HG02588 (cell line): ENCODE measurements at regions not wholly inside any gene's neighbourhood (a gene's known extent, or its start where the extent isn't known, plus 50 kb on each side); places are given as distances from the start of the nearest gene placed in this dataset.

Experiments
- ATAC-seq: cut with Tn5 transposase; IDR thresholded peaks from one replicate; pipeline ENCODE4 v1.9.1; 2021; ENCODE audit warnings: mild to moderate bottlenecking, moderate library complexity; ENCODE audit not compliant: unreplicated experiment

GRCh38 chr3:18295171-18295920 is 129.8 kb downstream of the SATB1 start:
- ATAC-seq, result peak; percentile 89

- ATAC-seq, result no peak
Measured at GRCh38 chr3:18290157-18290556, 135.0 kb downstream of the SATB1 start.

GRCh38 chr3:18288243-18288642 is 136.9 kb downstream of the SATB1 start:
- no peak for ATAC-seq

GRCh38 chr3:18284716-18285115 is 140.4 kb downstream of the SATB1 start:
- ATAC-seq, result no peak

GRCh38 chr3:18283680-18284079 is 141.5 kb downstream of the SATB1 start:
- ATAC-seq, result no peak

- no peak for ATAC-seq
Measured at GRCh38 chr3:18282507-18282906, 142.6 kb downstream of the SATB1 start.

GRCh38 chr3:18279226-18279737 is 145.9 kb downstream of the SATB1 start:
- no peak for ATAC-seq

GRCh38 chr3:18264853-18265252 is 160.3 kb downstream of the SATB1 start:
- no peak for ATAC-seq

GRCh38 chr3:18264361-18264760 is 160.8 kb downstream of the SATB1 start:
- no peak for ATAC-seq

- no peak for ATAC-seq
Measured at GRCh38 chr3:18258492-18258891, 166.6 kb downstream of the SATB1 start.

GRCh38 chr3:18252578-18252977 is 172.6 kb downstream of the SATB1 start:
- no peak for ATAC-seq

- no peak for ATAC-seq
Measured at GRCh38 chr3:18250991-18251390, 174.1 kb downstream of the SATB1 start.

GRCh38 chr3:18249126-18249525 is 176.0 kb downstream of the SATB1 start:
- ATAC-seq, result no peak

- no peak for ATAC-seq
Measured at GRCh38 chr3:18247776-18248310, 177.3 kb downstream of the SATB1 start.

- ATAC-seq, result no peak
Measured at GRCh38 chr3:18247139-18247695, 177.9 kb downstream of the SATB1 start.

- no peak for ATAC-seq
Measured at GRCh38 chr3:18246336-18247060, 178.6 kb downstream of the SATB1 start.

GRCh38 chr3:18245721-18246120 is 179.4 kb downstream of the SATB1 start:
- no peak for ATAC-seq

- no peak for ATAC-seq
Measured at GRCh38 chr3:18241837-18242236, 183.3 kb downstream of the SATB1 start.

- no peak for ATAC-seq
Measured at GRCh38 chr3:18239674-18240073, 185.5 kb downstream of the SATB1 start.

- ATAC-seq, result no peak
Measured at GRCh38 chr3:18238746-18239331, 186.3 kb downstream of the SATB1 start.

- no peak for ATAC-seq
Measured at GRCh38 chr3:18238332-18238731, 186.8 kb downstream of the SATB1 start.
